HS-27A (cell line): ENCODE measurements at regions not wholly inside any gene's neighbourhood (a gene's known extent, or its start where the extent isn't known, plus 50 kb on each side); places are given as distances from the start of the nearest gene placed in this dataset.

Source experiments
- DNase-seq: peaks from one replicate; pipeline ENCODE4 v3.0.0-alpha.2; 2012; ENCODE audit warnings: low read depth, missing footprints

- no peak for DNase-seq
Measured at GRCh38 chr20:56925082-56925830, 296.1 kb downstream of the TFAP2C start.

GRCh38 chr20:56925831-56926170 is 296.7 kb downstream of the TFAP2C start:
- DNase-seq, result no peak

- no peak for DNase-seq
Measured at GRCh38 chr20:56926501-56926900, 297.4 kb downstream of the TFAP2C start.

GRCh38 chr20:56927127-56927526 is 298.0 kb downstream of the TFAP2C start:
- DNase-seq, result no peak

GRCh38 chr20:56928007-56928406 is 298.9 kb downstream of the TFAP2C start:
- no peak for DNase-seq

- DNase-seq, result no peak
Measured at GRCh38 chr20:56929606-56930005, 300.5 kb downstream of the TFAP2C start.

GRCh38 chr20:56930876-56931275 is 301.8 kb downstream of the TFAP2C start:
- no peak for DNase-seq

GRCh38 chr20:56932575-56933330 is 303.6 kb downstream of the TFAP2C start:
- no peak for DNase-seq

GRCh38 chr20:56933331-56933698 is 304.2 kb downstream of the TFAP2C start:
- no peak for DNase-seq

GRCh38 chr20:56934888-56935287 is 305.8 kb downstream of the TFAP2C start:
- no peak for DNase-seq

GRCh38 chr20:56940466-56940865 is 311.4 kb downstream of the TFAP2C start:
- no peak for DNase-seq

- DNase-seq, result no peak
Measured at GRCh38 chr20:56941101-56941686, 312.1 kb downstream of the TFAP2C start.

- DNase-seq, result no peak
Measured at GRCh38 chr20:56943946-56944945, 315.1 kb downstream of the TFAP2C start.

- DNase-seq, result no peak
Measured at GRCh38 chr20:56945057-56945456, 316.0 kb downstream of the TFAP2C start.

GRCh38 chr20:56945901-56946300 is 316.8 kb downstream of the TFAP2C start:
- no peak for DNase-seq

GRCh38 chr20:56949318-56949717 is 317.1 kb downstream of the BMP7 start:
- DNase-seq, result no peak

- no peak for DNase-seq
Measured at GRCh38 chr20:56952258-56953047, 314.0 kb downstream of the BMP7 start.

- no peak for DNase-seq
Measured at GRCh38 chr20:56953048-56953586, 313.3 kb downstream of the BMP7 start.

- no peak for DNase-seq
Measured at GRCh38 chr20:56954797-56955196, 311.6 kb downstream of the BMP7 start.

GRCh38 chr20:56955680-56956079 is 310.8 kb downstream of the BMP7 start:
- no peak for DNase-seq

GRCh38 chr20:56956534-56956933 is 309.9 kb downstream of the BMP7 start:
- DNase-seq, result no peak
